Endothelial cell of umbilical vein (primary cell): ENCODE measurements at regions not wholly inside any gene's neighbourhood (a gene's known extent, or its start where the extent isn't known, plus 50 kb on each side); places are given as distances from the start of the nearest gene placed in this dataset.

Source experiments
- BruUV-seq: library from RNA; stranded (reverse); fragments of 400-500 nt; replicated peaks from 2 replicates; lab custom pipeline; 2021; lab: Mats Ljungman, UMichigan
- CTCF ChIA-PET: fragments of 300-600, 350-600 bp; sonication (Branson Sonifier 250); formaldehyde crosslinking; loops from one replicate; lab custom pipeline; 2021; ENCODE audit warnings: antibody characterized with exemption, inconsistent platforms; lab: Charles Lee
- POLR2A ChIA-PET: fragments of 300-600, 350-600 bp; sonication (Branson Sonifier 250); formaldehyde crosslinking; loops from one replicate; lab custom pipeline; 2021; ENCODE audit warnings: antibody characterized with exemption, inconsistent platforms; lab: Charles Lee
- DNase-seq: peaks from one replicate; pipeline ENCODE4 v3.0.0-alpha.2; 2011; ENCODE audit warnings: low read depth, low spot score
- FAIRE-seq: peaks from 2 replicates; lab custom pipeline; 2011; peaks lifted over from hg19 to GRCh38; lab: Jason Lieb, UNC
- H2AFZ ChIP-seq: 2 replicates; pipeline ENCODE4 v1.6.0; 2012; ENCODE audit warnings: low read depth, low read length, control low read depth, inconsistent platforms
- H3K27ac ChIP-seq: 2 replicates; pipeline ENCODE4 v1.5.1; 2011; ENCODE audit warnings: low read depth, mild to moderate bottlenecking, control low read depth, low read length, moderate library complexity; ENCODE audit not compliant: insufficient read depth
- H3K27me3 ChIP-seq, 2 experiments: 2 replicates each; pipeline versions ENCODE4 v1.6.0 to v1.6.1; 2011; ENCODE audit warnings: low read length in 2 of 2, mixed read lengths in 1 of 2; ENCODE audit not compliant: control insufficient read depth in 2 of 2, insufficient read depth in 2 of 2
- H3K36me3 ChIP-seq, 2 experiments: 2 replicates in 1 of 2; 3 replicates in 1 of 2; pipeline ENCODE4 v1.5.1; 2011; ENCODE audit warnings: low read length in 2 of 2, mild to moderate bottlenecking in 1 of 2, moderate library complexity in 1 of 2; ENCODE audit not compliant: control insufficient read depth in 2 of 2, insufficient read depth in 2 of 2; ENCODE audit errors: extremely low read depth in 1 of 2
- H3K4me1 ChIP-seq: 3 replicates; pipeline ENCODE4 v1.5.1; 2011; ENCODE audit warnings: mild to moderate bottlenecking, low read length; ENCODE audit not compliant: control insufficient read depth, insufficient read depth; ENCODE audit errors: extremely low read depth
- H3K4me2 ChIP-seq: 2 replicates; pipeline ENCODE4 v1.6.1; 2011; ENCODE audit warnings: low read length, control low read depth, mixed read lengths; ENCODE audit not compliant: insufficient read depth
- H3K4me3 ChIP-seq, 3 experiments: fragments of 200-600 bp in 1 of 3; sonication (generic), shearing (Covaris generic) in 1 of 3; replicated peaks in 1 of 3; 2 replicates each; pipeline ENCODE4 v1.5.1; 2011 to 2016; ENCODE audit warnings: control low read depth in 3 of 3, low read length in 3 of 3, mild to moderate bottlenecking in 2 of 3, inconsistent platforms in 1 of 3, low read depth in 1 of 3, moderate library complexity in 1 of 3; ENCODE audit not compliant: insufficient read depth in 1 of 3
- H3K79me2 ChIP-seq: 2 replicates; pipeline ENCODE4 v1.6.0; 2012; ENCODE audit warnings: low read length, inconsistent platforms; ENCODE audit not compliant: control insufficient read depth, insufficient read depth
- H3K9ac ChIP-seq: replicated peaks from 2 replicates; pipeline ENCODE3; 2011; ENCODE audit warnings: low read length, control low read depth; ENCODE audit not compliant: insufficient read depth; ENCODE audit errors: extremely low read depth
- H3K9me1 ChIP-seq: replicated peaks from 3 replicates; pipeline ENCODE4 v1.6.0; 2011; ENCODE audit warnings: mild to moderate bottlenecking, low read length; ENCODE audit not compliant: control insufficient read depth, insufficient read depth; ENCODE audit errors: extremely low read depth
- H3K9me3 ChIP-seq: replicated peaks from 2 replicates; pipeline ENCODE4 v1.5.1; 2012; ENCODE audit warnings: low read length, inconsistent platforms; ENCODE audit not compliant: control insufficient read depth, insufficient read depth
- H4K20me1 ChIP-seq: replicated peaks from 2 replicates; pipeline ENCODE3; 2011; ENCODE audit warnings: mild to moderate bottlenecking, low read length; ENCODE audit not compliant: control insufficient read depth, insufficient read depth; ENCODE audit errors: extremely low read depth
- CTCF ChIP-seq, 2 donors: IDR thresholded peaks; 1 replicate in 1 of 2; 2 replicates in 1 of 2; pipeline ENCODE4 v1.5.1; 2011; ENCODE audit warnings: low read length in 2 of 2, mild to moderate bottlenecking in 2 of 2, moderate library complexity in 2 of 2, control low read depth in 1 of 2, inconsistent platforms in 1 of 2, low read depth in 1 of 2; ENCODE audit not compliant: insufficient read depth in 1 of 2; ENCODE audit errors: extremely low read depth in 1 of 2
- EZH2 ChIP-seq: IDR thresholded peaks from 2 replicates; pipeline ENCODE4 v1.6.1; 2012; ENCODE audit warnings: borderline replicate concordance, low read depth, mild to moderate bottlenecking, moderate library complexity, low read length, inconsistent platforms; ENCODE audit not compliant: severe bottlenecking
- FOS ChIP-seq: IDR thresholded peaks from 2 replicates; pipeline ENCODE4 v1.6.1; 2011; ENCODE audit warnings: mild to moderate bottlenecking, low read length, moderate library complexity, borderline replicate concordance; ENCODE audit not compliant: insufficient read depth
- GATA2 ChIP-seq: IDR thresholded peaks from 2 replicates; pipeline ENCODE4 v1.7.0; 2011; ENCODE audit warnings: low read depth, mild to moderate bottlenecking, moderate library complexity, mixed read lengths, low read length; ENCODE audit not compliant: insufficient read length, insufficient read depth
- JUN ChIP-seq: IDR thresholded peaks from 2 replicates; pipeline ENCODE4 v1.6.1; 2011; ENCODE audit warnings: borderline replicate concordance, low read depth; ENCODE audit not compliant: insufficient read length, insufficient read depth
- MAX ChIP-seq: IDR thresholded peaks from 2 replicates; pipeline ENCODE4 v1.6.1; 2011; ENCODE audit not compliant: insufficient read depth, insufficient read length
- MYC ChIP-seq: IDR thresholded peaks from one replicate; pipeline ENCODE4 v1.6.1; 2011; ENCODE audit warnings: mild to moderate bottlenecking, low read depth, low read length
- POLR2A ChIP-seq: IDR thresholded peaks from 2 replicates; pipeline ENCODE4 v1.6.1; 2012; ENCODE audit warnings: low read depth, mild to moderate bottlenecking, control low read depth, low read length
- POLR2AphosphoS5 ChIP-seq: IDR thresholded peaks from 2 replicates; pipeline ENCODE4 v1.6.1; 2012; ENCODE audit warnings: low read depth, mild to moderate bottlenecking, control low read depth, low read length, moderate library complexity; ENCODE audit not compliant: insufficient read depth
- dilution Hi-C: fragments of 300-500 bp; cut with MboI; formaldehyde crosslinking; loops from one replicate; pipeline ENCODE4 v1.15.0; 2019; ENCODE audit warnings: low sequenced_read_pairs; ENCODE audit not compliant: extremely low pct_ligation_motif_present
- intact Hi-C: fragments of 100-400 bp; cut with micrococcal nuclease; formaldehyde crosslinking; loops from one replicate; pipeline ENCODE4 v1.10.0; 2022

- FAIRE-seq = no peak
- H3K79me2 ChIP-seq = no peaks in the 10 kb centered on the region
- H4K20me1 ChIP-seq = no peaks in the 10 kb centered on the region
- TF ChIP-seq MYC (no peak), FOS (no peak), JUN (no peak), POLR2AphosphoS5 (no peak), EZH2 (no peak), POLR2A (no peak)
- H3K4me2 ChIP-seq = no peak overlapping the region
- no peaks in the 10 kb centered on the region for H3K4me1 ChIP-seq
- H3K9ac ChIP-seq = no peak overlapping the region
- BruUV-seq = no TSS peak
- H3K36me3 ChIP-seq = no peaks in the 10 kb centered on the region
- H3K9me1 ChIP-seq = no peaks in the 10 kb centered on the region
- ChIA-PET CTCF (no interaction called here), POLR2A (no interaction called here)
- dilution Hi-C loops = no loop called here
- no peaks in the 10 kb centered on the region for H3K27me3 ChIP-seq
- H3K9me3 ChIP-seq = no peaks in the 10 kb centered on the region
- no peak overlapping the region for H3K27ac ChIP-seq
- intact Hi-C loops = no loop called here
- no peak overlapping the region for H3K4me3 ChIP-seq
- no peak overlapping the region for H2AFZ ChIP-seq
- no peak for DNase-seq
Measured at GRCh38 chr10:56266120-56266519, 94.9 kb downstream of the ZWINT start.

- Histone ChIP-seq H3K27me3 (no peaks in the 10 kb centered on the region), H4K20me1 (no peaks in the 10 kb centered on the region), H3K4me2 (no peak overlapping the region), H3K36me3 (no peaks in the 10 kb centered on the region), H3K4me3 (no peak overlapping the region), H2AFZ (no peak overlapping the region), H3K9me3 (peaks cover 4% of the 10 kb centered on the region), H3K4me1 (no peaks in the 10 kb centered on the region), H3K27ac (no peak overlapping the region), H3K79me2 (no peaks in the 10 kb centered on the region), H3K9me1 (no peaks in the 10 kb centered on the region), H3K9ac (no peak overlapping the region)
- POLR2A ChIA-PET = no interaction called here
- TF ChIP-seq MAX (no peak), POLR2A (no peak), POLR2AphosphoS5 (no peak), MYC (no peak), EZH2 (no peak), CTCF (IDR thresholded peaks at IDR 0.05; ENCODE audit: extremely low read depth in 1 of 2, insufficient read depth in 1 of 2, low read depth in 1 of 2, low read length in 2 of 2) (no peak), GATA2 (no peak), JUN (no peak), FOS (no peak)
- BruUV-seq = no TSS peak
- no peak for FAIRE-seq
- DNase-seq = no peak
- dilution Hi-C loops (no loop called here), intact Hi-C loops (no loop called here)
- CTCF ChIA-PET = no interaction called here
Measured at GRCh38 chr10:56258991-56259390, 102.1 kb downstream of the ZWINT start.
